ENCODE measurements at regions not wholly inside any gene's neighbourhood (a gene's known extent, or its start where the extent isn't known, plus 50 kb on each side); places are given as distances from the start of the nearest gene placed in this dataset.

GRCh38 chr13:74084375-74084935, 49.7 kb downstream of the KLF12 start:
- no peak for DNase-seq (ENCODE audit: low read depth)

GRCh38 chr13:74082741-74083160, 51.5 kb downstream of the KLF12 start:
- no peak for DNase-seq (ENCODE audit: low read depth)

DNA sequence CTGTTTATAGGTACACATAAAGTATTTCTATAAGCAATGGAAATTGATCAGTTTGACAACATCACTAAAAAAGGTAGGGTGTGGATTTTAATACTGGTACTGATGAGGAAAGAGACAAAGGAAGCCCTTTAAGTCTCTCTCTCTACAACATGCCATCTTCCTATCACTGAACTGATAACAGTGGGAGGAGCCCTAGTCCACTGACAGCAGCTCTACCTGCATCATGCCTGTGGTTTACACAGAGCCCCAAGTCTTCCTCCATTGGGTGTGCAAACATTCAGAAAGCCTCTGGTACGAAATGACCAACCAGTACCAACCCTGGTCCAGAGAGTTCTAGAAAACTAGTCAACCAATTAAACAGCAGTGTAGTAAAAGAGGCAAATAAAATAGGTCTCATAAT, 53.4 kb downstream of the KLF12 start:
- DNase-seq (ENCODE audit: low read depth): no peak

DNA sequence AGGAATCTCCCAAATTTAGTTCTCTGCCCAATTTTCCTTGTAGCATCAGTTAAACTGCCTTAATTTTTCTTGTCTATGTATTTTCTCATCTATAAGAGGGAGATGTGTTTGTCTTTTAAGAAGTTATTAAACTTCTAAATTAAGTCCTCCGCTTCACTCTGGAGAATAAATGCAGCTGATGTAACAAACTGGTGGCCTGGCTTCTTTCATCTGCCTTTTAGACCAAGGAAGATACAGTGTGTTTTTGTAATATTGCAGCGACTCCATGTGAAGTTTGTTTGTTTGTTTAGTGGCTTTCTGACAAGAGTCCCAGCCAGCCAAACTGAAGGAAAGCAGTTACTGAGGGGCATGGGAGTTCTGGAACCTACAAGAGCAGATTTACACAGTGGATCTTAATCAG, 56.4 kb downstream of the KLF12 start:
- no peak for DNase-seq (ENCODE audit: low read depth)

DNA sequence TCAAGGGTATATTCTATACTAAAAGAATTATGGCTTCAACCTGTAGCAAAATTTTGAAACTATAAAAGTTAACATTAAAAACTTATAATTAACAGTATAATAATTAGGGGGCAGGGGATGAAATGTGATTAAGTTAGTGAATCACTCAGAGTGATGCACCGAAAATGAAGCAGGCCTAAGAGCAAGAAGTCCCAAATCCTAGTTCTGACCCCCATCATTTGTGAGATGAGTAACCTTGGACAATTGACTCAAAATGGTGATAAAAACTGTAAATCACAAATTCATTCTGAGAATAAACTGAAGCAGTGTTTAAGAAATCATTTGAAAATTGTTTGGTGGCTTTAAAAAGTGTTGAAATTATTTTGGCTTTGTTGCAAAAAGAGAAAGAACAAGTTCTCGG, 56.8 kb downstream of the KLF12 start:
- no peak for DNase-seq (ENCODE audit: low read depth)

- peak; percentile 59 for DNase-seq (ENCODE audit: low read depth)
These were observed 59.5 kb downstream of the KLF12 start for GRCh38 chr13:74074723-74075122.

- no peak for DNase-seq (ENCODE audit: low read depth)
These were observed 60.9 kb downstream of the KLF12 start for GRCh38 chr13:74073274-74073673.

- DNase-seq (ENCODE audit: low read depth): no peak
These were observed 63.7 kb downstream of the KLF12 start for GRCh38 chr13:74070513-74070912.

DNA sequence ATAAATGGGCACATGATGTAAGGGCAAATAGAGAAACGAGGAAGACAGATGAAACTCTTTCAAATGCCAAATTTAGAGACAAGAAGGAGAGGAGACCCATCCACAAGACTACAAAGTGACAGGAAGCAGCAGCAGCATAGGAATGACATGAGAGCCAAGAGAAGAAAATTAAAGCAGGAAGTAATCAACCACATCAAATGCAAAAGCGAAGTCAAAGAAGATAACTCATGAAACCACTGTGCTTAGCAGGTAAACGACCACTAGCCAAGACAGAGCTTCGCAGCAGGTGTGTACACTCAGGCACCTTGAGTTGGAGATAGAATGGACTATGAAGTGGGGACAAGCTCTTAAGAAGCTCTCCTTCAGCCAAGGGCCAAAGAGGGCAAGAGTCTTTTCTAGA, 64.1 kb downstream of the KLF12 start:
- DNase-seq (ENCODE audit: low read depth): no peak

DNA sequence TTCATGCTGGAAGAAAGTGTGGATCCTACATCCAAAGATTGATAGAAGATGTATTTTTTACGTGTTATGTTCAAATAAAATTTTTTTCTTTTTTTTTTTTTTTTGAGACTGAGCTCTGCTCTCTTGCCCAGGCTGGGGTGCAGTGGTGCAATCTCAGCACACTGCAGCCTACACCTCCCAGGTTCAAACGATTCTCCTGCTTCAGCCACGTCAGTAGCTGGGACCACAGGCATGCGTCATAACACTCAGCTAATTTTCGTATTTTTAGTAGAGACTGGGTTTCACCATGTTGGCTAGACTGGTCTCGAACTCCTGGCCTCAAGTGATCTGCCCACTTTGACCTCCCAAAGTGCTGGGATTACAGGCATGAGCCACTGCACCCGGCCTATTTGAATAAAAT, 65.7 kb downstream of the KLF12 start:
- DNase-seq (ENCODE audit: low read depth): no peak

- DNase-seq (ENCODE audit: low read depth): peak; percentile 43
These were observed 66.4 kb downstream of the KLF12 start for GRCh38 chr13:74067818-74068217.

- DNase-seq (ENCODE audit: low read depth): no peak
These were observed 67.3 kb downstream of the KLF12 start for GRCh38 chr13:74066937-74067336.

DNA sequence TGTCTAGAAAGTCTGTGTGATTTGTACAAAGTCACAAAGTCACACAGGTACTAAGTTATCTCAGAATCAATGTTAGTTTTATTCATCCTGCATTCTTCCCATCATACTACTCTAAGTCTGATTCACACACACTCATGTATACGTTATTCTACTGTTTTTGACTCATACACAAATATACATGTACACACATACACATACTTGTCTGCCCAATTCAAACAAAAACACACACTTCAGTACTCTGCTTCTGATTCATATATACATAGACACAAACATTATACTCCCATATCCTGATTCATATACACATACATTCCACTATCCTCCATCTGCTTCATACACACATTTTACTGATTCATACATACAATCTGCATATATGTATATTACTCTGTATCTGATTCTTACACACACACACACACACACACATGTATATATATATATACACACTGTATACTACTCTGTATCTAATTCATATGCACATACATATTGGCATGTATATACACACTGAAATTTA, 69.3 kb downstream of the KLF12 start:
- DNase-seq (ENCODE audit: low read depth): peak; percentile 72

DNA sequence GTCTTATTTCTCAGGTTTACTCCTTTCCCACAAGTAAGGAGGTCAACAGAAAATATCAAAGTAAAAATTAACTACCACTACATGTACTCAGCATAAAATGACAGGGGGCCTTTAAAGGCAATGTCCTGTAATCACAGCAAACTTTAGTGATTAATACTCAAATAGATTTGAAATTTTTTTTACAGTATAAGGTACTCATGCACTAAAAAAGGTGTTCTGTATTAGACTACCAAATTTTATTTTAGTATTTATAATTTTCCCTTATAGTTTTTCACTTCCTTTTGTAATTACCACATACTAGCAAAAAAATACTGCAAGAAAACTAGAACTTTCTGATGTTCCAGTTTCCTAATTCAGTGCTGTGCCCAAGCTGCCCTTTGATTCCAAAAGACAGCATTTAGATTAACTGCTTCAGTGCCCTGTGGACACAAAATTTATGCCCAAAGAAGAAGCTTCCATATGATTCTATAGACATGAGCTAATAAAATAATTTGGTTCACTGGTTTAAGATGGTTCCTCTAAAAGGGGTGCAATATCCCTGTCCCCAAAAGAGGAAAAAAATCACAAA, 70.6 kb downstream of the KLF12 start:
- no peak for DNase-seq (ENCODE audit: low read depth)

GRCh38 chr13:74062933-74063332, 71.3 kb downstream of the KLF12 start:
- DNase-seq (ENCODE audit: low read depth): no peak

DNA sequence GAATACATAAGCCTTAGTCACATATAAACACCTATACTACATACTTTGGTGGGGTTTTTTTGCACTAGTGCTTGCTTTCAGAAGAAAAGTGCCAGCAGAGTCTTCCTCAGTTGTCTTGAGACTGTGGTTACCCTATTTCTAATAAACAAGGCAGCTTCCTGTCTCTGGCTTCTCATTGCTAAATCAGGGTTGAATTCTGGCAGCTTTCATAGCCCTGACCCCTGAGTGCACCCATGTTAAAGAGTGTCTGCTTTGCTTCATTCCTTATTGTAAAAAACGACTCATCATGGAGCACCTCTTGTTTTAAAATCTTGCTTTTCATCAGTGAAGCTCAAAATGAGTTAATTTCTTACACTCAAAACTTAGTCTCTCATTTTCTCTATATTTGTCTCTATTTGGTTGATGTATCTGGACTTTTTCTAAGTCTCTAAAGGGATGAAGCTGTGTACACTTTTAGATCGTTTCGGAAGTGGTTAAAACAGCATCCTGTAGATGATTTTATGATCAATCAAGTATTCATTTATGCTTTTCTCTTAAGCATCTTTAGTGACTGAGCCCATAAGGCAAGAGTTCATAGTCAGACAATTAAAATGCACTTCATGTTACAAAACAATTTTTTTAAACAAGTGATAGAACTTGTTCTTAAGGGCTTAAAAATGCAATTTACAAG, 72.1 kb downstream of the KLF12 start:
- peak; percentile 33 for DNase-seq (ENCODE audit: low read depth)

- DNase-seq (ENCODE audit: low read depth): no peak
These were observed 77.2 kb downstream of the KLF12 start for GRCh38 chr13:74056801-74057542.

DNA sequence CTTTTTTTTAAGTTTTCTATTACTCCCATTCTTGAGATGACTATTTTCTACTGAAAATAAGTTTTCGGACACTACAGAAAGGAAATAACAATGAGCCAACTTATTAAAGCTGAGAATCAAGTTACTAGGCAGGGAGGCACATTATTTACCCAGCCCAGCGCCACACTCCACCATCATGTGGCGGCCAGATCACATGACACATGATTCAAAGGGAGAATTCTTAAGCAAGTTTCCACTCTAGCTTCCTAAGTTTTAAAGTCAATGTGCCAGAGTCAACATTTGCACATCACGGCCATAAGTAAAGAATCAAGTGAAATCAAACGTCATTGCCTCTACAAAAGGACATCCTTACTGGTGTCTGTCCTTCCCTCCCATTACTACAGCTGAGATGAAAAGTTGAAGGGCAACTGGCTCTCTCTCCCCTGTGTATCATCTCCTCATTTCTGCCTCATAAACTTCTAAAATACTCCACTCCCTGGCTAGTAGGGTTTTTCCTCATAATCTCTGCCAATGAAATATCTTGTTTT, 81.7 kb downstream of the KLF12 start:
- DNase-seq (ENCODE audit: low read depth): no peak

DNA sequence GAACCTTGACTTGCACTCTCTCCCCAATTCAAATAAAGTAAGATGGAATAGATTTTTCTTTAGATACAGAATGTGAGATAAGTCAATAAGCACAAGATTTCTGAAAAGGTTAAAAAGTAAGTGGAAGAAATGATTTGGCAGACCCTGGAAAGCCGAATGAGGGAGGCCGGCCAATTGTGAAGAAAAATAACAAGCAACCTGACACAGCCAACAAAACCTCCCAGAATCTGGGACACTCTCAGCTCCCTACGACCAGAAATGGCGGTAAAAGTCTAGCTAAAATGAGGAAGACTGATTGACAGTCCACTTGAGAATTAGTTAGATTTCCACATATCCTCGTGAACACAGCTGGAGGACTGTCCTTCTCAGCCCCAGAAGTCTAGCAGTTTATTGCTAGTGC, 85.4 kb downstream of the KLF12 start:
- DNase-seq (ENCODE audit: low read depth): no peak

DNA sequence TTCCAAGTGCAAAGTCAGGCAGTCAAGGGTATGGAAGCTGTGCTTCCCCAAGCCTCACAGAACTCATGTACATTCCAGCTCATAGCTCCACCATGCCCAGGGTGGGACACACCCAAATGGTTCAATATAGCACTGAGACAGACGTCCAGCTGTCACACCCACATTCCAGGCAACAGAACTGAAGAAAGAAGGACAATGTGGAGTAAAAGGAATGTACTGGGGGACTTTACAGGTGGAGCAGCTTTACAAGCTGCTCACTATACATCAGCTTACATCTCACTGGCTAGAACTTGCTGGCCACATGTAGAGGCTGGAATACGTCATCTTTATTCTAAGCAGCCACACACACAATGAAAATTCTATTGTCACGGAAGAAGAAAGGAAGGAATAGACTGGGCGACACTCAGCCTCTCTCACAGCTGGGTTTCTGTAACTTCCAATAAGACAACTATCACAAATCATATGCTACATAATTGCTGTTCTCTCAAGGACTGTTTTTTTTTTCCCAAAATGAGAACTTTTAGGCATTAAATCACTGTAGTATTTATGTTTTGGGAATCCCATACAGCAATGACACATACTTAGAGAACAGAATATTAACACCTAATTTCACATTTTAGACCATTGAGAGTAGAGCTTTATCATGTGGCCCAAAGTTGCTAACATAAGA, 86.1 kb downstream of the KLF12 start:
- peak; percentile 21 for DNase-seq (ENCODE audit: low read depth)

DNA sequence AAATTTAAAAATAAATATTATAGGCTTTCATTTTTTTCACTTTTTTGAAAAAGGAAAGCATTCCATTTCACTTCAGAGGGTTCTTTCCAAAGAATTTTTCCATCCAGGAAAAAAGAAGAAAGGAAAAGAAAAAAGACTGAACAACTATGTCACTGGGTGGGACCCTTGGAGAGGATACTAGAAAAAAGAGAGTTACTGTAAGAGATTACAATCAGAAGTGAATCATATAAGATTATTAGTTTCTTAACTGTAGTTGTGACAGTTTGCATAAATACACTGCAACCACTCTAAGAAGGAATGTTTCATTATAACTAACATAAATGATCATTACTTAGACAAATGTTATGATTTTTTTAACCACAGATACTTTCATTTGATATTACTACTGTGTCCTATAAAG, 87.8 kb downstream of the KLF12 start:
- peak; percentile 34 for DNase-seq (ENCODE audit: low read depth)

- no peak for DNase-seq (ENCODE audit: low read depth)
These were observed 88.6 kb downstream of the KLF12 start for GRCh38 chr13:74045583-74045982.

All from ELR (cell line).